ENCODE measurements at regions not wholly inside any gene's neighbourhood (a gene's known extent, or its start where the extent isn't known, plus 50 kb on each side); places are given as distances from the start of the nearest gene placed in this dataset.

- no TSS peak for BruUV-seq (replicated peaks)
- CTCF ChIA-PET = no interaction called here
Observed at GRCh38 chr7:13416071-13416470, 573.4 kb downstream of the ETV1 start.

GRCh38 chr7:13416544-13416943 lies 572.9 kb downstream of the ETV1 start:
- CTCF ChIA-PET = no interaction called here
- BruUV-seq (replicated peaks) = no TSS peak
- no peaks in the 10 kb centered on the region for H3K27me3 Mint-ChIP-seq (ENCODE audit: unreplicated experiment)

More at GRCh38 chr7:13416071-13416470, 573.4 kb downstream of the ETV1 start:
- no peaks in the 10 kb centered on the region for H3K27me3 Mint-ChIP-seq (ENCODE audit: unreplicated experiment)
- no peak overlapping the region for H3K4me3 Mint-ChIP-seq (ENCODE audit: low read depth, unreplicated experiment)
- peaks cover 10% of the 10 kb centered on the region for H3K4me1 Mint-ChIP-seq (ENCODE audit: low read depth, unreplicated experiment)
- H3K36me3 Mint-ChIP-seq (ENCODE audit: insufficient read depth, unreplicated experiment) = no peaks in the 10 kb centered on the region
- peaks cover 12% of the 10 kb centered on the region for H3K9me3 Mint-ChIP-seq (ENCODE audit: low read depth, unreplicated experiment)
- no peak for DNase-seq
- H3K27ac Mint-ChIP-seq (ENCODE audit: unreplicated experiment) = no peak overlapping the region
- intact Hi-C loops (cut with micrococcal nuclease; ENCODE audit: unreplicated experiment) = no loop called here
- no peak for TF ChIP-seq CTCF (IDR thresholded peaks at IDR 0.05; ENCODE audit: unreplicated experiment)

GRCh38 chr7:13420726-13421125 lies 568.7 kb downstream of the ETV1 start:
- no peak for TF ChIP-seq CTCF (IDR thresholded peaks at IDR 0.05; ENCODE audit: unreplicated experiment)
- no peaks in the 10 kb centered on the region for H3K27me3 Mint-ChIP-seq (ENCODE audit: unreplicated experiment)
- no peak overlapping the region for H3K27ac Mint-ChIP-seq (ENCODE audit: unreplicated experiment)
- H3K9me3 Mint-ChIP-seq (ENCODE audit: low read depth, unreplicated experiment) = peaks cover 20% of the 10 kb centered on the region
- no peak overlapping the region for H3K4me3 Mint-ChIP-seq (ENCODE audit: low read depth, unreplicated experiment)
- CTCF ChIA-PET = no interaction called here
- H3K4me1 Mint-ChIP-seq (ENCODE audit: low read depth, unreplicated experiment) = no peaks in the 10 kb centered on the region
- BruUV-seq (replicated peaks) = no TSS peak
- no peak for DNase-seq
- H3K36me3 Mint-ChIP-seq (ENCODE audit: insufficient read depth, unreplicated experiment) = no peaks in the 10 kb centered on the region
- intact Hi-C loops (cut with micrococcal nuclease; ENCODE audit: unreplicated experiment) = no loop called here

More at GRCh38 chr7:13416544-13416943, 572.9 kb downstream of the ETV1 start:
- Mint-ChIP-seq H3K4me3 (ENCODE audit: low read depth, unreplicated experiment) (no peak overlapping the region), H3K4me1 (ENCODE audit: low read depth, unreplicated experiment) (peaks cover 10% of the 10 kb centered on the region), H3K9me3 (ENCODE audit: low read depth, unreplicated experiment) (peaks cover 16% of the 10 kb centered on the region), H3K36me3 (ENCODE audit: insufficient read depth, unreplicated experiment) (no peaks in the 10 kb centered on the region), H3K27ac (ENCODE audit: unreplicated experiment) (no peak overlapping the region)
- TF ChIP-seq CTCF (IDR thresholded peaks at IDR 0.05; ENCODE audit: unreplicated experiment) = no peak
- intact Hi-C loops (cut with micrococcal nuclease; ENCODE audit: unreplicated experiment) = no loop called here
- no peak for DNase-seq

GRCh38 chr7:13421776-13422175 lies 567.7 kb downstream of the ETV1 start:
- Mint-ChIP-seq H3K4me3 (ENCODE audit: low read depth, unreplicated experiment) (no peak overlapping the region), H3K36me3 (ENCODE audit: insufficient read depth, unreplicated experiment) (no peaks in the 10 kb centered on the region), H3K27me3 (ENCODE audit: unreplicated experiment) (no peaks in the 10 kb centered on the region), H3K27ac (ENCODE audit: unreplicated experiment) (no peak overlapping the region), H3K9me3 (ENCODE audit: low read depth, unreplicated experiment) (peaks cover 17% of the 10 kb centered on the region), H3K4me1 (ENCODE audit: low read depth, unreplicated experiment) (no peaks in the 10 kb centered on the region)
- no peak for DNase-seq
- intact Hi-C loops (cut with micrococcal nuclease; ENCODE audit: unreplicated experiment) = no loop called here
- BruUV-seq (replicated peaks) = no TSS peak
- CTCF ChIA-PET = no interaction called here
- no peak for TF ChIP-seq CTCF (IDR thresholded peaks at IDR 0.05; ENCODE audit: unreplicated experiment)
